Choroid plexus epithelial cell (primary cell): ENCODE measurements at regions not wholly inside any gene's neighbourhood (a gene's known extent, or its start where the extent isn't known, plus 50 kb on each side); places are given as distances from the start of the nearest gene placed in this dataset.

Source experiments
- DNase-seq: peaks from one replicate; pipeline ENCODE4 v3.0.0-alpha.2; 2010; ENCODE audit warnings: low read depth
- H3K4me3 ChIP-seq: 2 replicates; pipeline ENCODE4 v1.5.1; 2011; ENCODE audit warnings: low read depth, mild to moderate bottlenecking, control low read depth, low read length, moderate library complexity
- CTCF ChIP-seq: conservative IDR thresholded peaks from 2 replicates; pipeline ENCODE4 v1.5.1; 2011; ENCODE audit warnings: low read depth, mild to moderate bottlenecking, control low read depth, inconsistent platforms, low read length, moderate library complexity

GRCh38 chr2:60671966-60672365 is 84.1 kb upstream of the PAPOLG start:
- no peak overlapping the region for H3K4me3 ChIP-seq
- no peak for DNase-seq
- TF ChIP-seq CTCF = no peak

DNA sequence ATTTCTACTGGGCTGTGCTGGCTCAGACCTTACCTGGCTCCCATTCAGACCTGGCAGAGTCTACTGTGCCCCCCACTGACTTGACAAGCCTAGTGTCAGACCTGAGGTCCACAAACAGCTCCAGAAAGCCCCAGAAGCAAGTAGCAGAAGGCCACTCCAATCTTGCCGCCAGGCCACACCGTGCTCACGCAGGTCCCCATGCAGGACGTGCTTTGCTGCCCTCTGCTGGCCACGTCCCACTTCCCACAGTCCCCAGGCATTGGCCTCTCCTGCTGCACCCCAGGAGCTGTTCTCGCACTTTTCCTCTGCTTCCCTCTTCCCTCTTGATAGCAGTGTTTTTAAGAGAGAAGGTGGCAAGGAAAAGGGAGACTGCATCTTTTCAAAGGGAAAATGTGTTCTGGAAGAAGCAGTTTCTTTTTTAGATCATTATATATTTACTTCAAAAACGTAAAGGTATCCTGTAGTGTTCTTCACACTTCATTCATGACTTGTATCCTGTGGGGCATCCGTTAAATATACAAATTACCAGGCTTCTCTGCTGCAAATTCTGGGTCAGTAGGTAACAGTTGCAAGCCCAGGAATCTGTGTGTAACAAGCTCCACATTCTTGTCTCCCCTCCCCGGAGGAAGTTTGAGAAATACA is 81.4 kb upstream of the PAPOLG start:
- peak; percentile 91 for TF ChIP-seq CTCF
- DNase-seq = peak; percentile 81
- H3K4me3 ChIP-seq = no peak overlapping the region

DNA sequence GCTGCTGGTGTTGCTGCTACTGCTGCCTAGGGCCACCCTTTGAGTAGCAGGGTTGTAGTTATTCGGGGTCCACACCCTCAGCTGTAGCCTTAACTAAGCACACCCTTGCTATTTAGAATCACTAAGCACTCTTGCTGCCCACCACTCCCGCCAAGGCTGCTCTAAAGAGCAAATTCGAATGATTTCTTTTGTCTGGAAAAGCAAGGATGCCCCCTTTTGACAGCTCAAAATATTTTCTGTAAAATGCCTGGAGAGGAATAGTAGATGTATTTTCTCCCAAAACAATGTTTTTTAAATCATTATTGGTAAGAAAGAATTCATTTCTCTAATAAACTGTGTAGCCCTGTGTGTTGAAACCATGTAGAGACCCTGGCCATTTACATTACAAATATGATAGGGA is 80.8 kb upstream of the PAPOLG start:
- DNase-seq = no peak
- H3K4me3 ChIP-seq = no peak overlapping the region
- TF ChIP-seq CTCF = no peak

GRCh38 chr2:60676706-60677330 is 79.2 kb upstream of the PAPOLG start:
- no peak overlapping the region for H3K4me3 ChIP-seq
- no peak for DNase-seq
- TF ChIP-seq CTCF = no peak

DNA sequence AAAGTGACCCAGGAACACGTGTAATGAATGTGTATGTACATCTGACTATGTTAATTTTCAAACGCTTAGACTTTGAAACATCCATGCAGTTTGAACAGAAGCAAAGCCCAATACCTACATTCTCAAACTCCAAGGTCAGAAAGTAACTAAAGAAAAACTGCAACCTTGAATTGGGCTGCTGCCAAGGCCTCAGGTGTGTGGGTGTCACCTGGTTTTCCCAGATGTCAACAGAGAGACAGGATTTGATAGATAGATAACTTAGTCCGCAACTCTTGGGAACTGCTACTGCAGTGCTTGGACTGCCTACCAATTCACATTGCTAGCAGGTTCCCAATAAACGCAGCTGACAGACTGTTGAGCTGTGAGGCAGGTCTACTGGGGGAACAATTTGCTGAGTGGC is 78.7 kb upstream of the PAPOLG start:
- H3K4me3 ChIP-seq = no peak overlapping the region
- no peak for TF ChIP-seq CTCF
- no peak for DNase-seq

DNA sequence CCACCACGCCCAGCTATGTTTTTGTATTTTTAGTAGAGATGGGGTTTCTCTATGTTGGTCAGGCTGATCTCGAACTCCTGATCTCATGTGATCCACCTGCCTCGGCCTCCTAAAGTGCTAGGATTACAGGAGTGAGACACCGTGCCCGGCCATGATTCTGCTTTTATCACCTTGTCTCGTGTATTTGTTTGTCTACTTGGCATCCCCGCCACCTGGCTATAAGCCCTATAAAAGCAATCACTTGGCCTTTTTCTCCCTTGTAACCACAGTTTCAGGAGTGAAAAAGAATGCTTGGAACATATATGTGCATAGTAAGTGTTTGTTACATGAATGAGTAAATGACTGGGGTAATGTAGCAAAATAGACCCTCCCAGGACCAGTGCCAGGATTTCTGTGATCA is 77.5 kb upstream of the PAPOLG start:
- DNase-seq = no peak

More for the DNA sequence above, 77.5 kb upstream of the PAPOLG start:
- no peak overlapping the region for H3K4me3 ChIP-seq
- TF ChIP-seq CTCF = no peak
